ENCODE measurements at regions not wholly inside any gene's neighbourhood (a gene's known extent, or its start where the extent isn't known, plus 50 kb on each side); places are given as distances from the start of the nearest gene placed in this dataset.

- Mint-ChIP-seq H3K4me1 (ENCODE audit: low read depth) (no peaks in the 10 kb centered on the region), H3K4me3 (no peak overlapping the region), H3K27ac (no peak overlapping the region), H3K27me3 (peaks cover 5% of the 10 kb centered on the region), H3K36me3 (ENCODE audit: low read depth) (no peaks in the 10 kb centered on the region), H3K9me3 (no peaks in the 10 kb centered on the region)
- intact Hi-C loops (cut with DNase I, micrococcal nuclease): no loop called here
- H3K27me3 ChIP-seq (ENCODE audit: control insufficient read depth in 1 of 2, insufficient read depth in 2 of 2, low read length in 2 of 2): no peaks in the 10 kb centered on the region
- H3K9me3 ChIP-seq (ENCODE audit: control insufficient read depth in 1 of 2, insufficient read depth in 1 of 2, low read length in 2 of 2): no peaks in the 10 kb centered on the region
- no peak for DNase-seq
- H3K4me1 ChIP-seq (ENCODE audit: insufficient read depth, low read length): no peaks in the 10 kb centered on the region
- ChIA-PET CTCF (no interaction called here), POLR2A (no interaction called here)
- H3K27ac ChIP-seq (ENCODE audit: low read depth in 1 of 2, low read length in 2 of 2): no peak overlapping the region
- no peaks in the 10 kb centered on the region for H3K36me3 ChIP-seq (ENCODE audit: insufficient read depth, low read length)
- TF ChIP-seq CTCF (IDR thresholded peaks at IDR 0.05): no peak
- ATAC-seq (ENCODE audit: poor library complexity): no peak
- no peak overlapping the region for H3K4me3 ChIP-seq (ENCODE audit: low read length)
Observed at GRCh38 chr13:74891610-74892009, 590.4 kb downstream of the TBC1D4 start.

GRCh38 chr13:74889321-74889720, 592.6 kb downstream of the TBC1D4 start:
- no peaks in the 10 kb centered on the region for H3K9me3 Mint-ChIP-seq
- ChIA-PET CTCF (no interaction called here), POLR2A (no interaction called here)
- DNase-seq (no peak), ATAC-seq (ENCODE audit: poor library complexity) (no peak)
- no peaks in the 10 kb centered on the region for H3K4me1 ChIP-seq (ENCODE audit: insufficient read depth, low read length)
- H3K4me1 Mint-ChIP-seq (ENCODE audit: low read depth): no peaks in the 10 kb centered on the region
- H3K36me3 ChIP-seq (ENCODE audit: insufficient read depth, low read length): no peaks in the 10 kb centered on the region
- no peak for TF ChIP-seq CTCF (IDR thresholded peaks at IDR 0.05)
- intact Hi-C loops (cut with DNase I, micrococcal nuclease): no loop called here
- no peak overlapping the region for H3K27ac Mint-ChIP-seq
- H3K9me3 ChIP-seq (ENCODE audit: control insufficient read depth in 1 of 2, insufficient read depth in 1 of 2, low read length in 2 of 2): no peaks in the 10 kb centered on the region
- no peak overlapping the region for H3K4me3 Mint-ChIP-seq
- H3K27me3 ChIP-seq (ENCODE audit: control insufficient read depth in 1 of 2, insufficient read depth in 2 of 2, low read length in 2 of 2): no peaks in the 10 kb centered on the region
- no peak overlapping the region for H3K27ac ChIP-seq (ENCODE audit: low read depth in 1 of 2, low read length in 2 of 2)
- no peaks in the 10 kb centered on the region for H3K36me3 Mint-ChIP-seq (ENCODE audit: low read depth)
- H3K27me3 Mint-ChIP-seq: peaks cover 5% of the 10 kb centered on the region
- H3K4me3 ChIP-seq (ENCODE audit: low read length): no peak overlapping the region

GRCh38 chr13:74886502-74886901, 595.5 kb downstream of the TBC1D4 start:
- H3K27me3 Mint-ChIP-seq: no peaks in the 10 kb centered on the region

More at GRCh38 chr13:74886502-74886901, 595.5 kb downstream of the TBC1D4 start:
- Mint-ChIP-seq H3K27ac (no peak overlapping the region), H3K9me3 (no peaks in the 10 kb centered on the region), H3K36me3 (ENCODE audit: low read depth) (no peaks in the 10 kb centered on the region), H3K4me1 (ENCODE audit: low read depth) (no peaks in the 10 kb centered on the region), H3K4me3 (no peak overlapping the region)
- H3K4me3 ChIP-seq (ENCODE audit: low read length): no peak overlapping the region
- H3K36me3 ChIP-seq (ENCODE audit: insufficient read depth, low read length): no peaks in the 10 kb centered on the region
- TF ChIP-seq CTCF (IDR thresholded peaks at IDR 0.05): no peak
- no peak for ATAC-seq (ENCODE audit: poor library complexity)
- POLR2A ChIA-PET: no interaction called here
- CTCF ChIA-PET: no interaction called here
- H3K9me3 ChIP-seq (ENCODE audit: control insufficient read depth in 1 of 2, insufficient read depth in 1 of 2, low read length in 2 of 2): no peaks in the 10 kb centered on the region
- no peak overlapping the region for H3K27ac ChIP-seq (ENCODE audit: low read depth in 1 of 2, low read length in 2 of 2)
- H3K27me3 ChIP-seq (ENCODE audit: control insufficient read depth in 1 of 2, insufficient read depth in 2 of 2, low read length in 2 of 2): no peaks in the 10 kb centered on the region
- intact Hi-C loops (cut with DNase I, micrococcal nuclease): no loop called here
- H3K4me1 ChIP-seq (ENCODE audit: insufficient read depth, low read length): no peaks in the 10 kb centered on the region
- DNase-seq: no peak
